GM19372 (cell line): ENCODE measurements at regions not wholly inside any gene's neighbourhood (a gene's known extent, or its start where the extent isn't known, plus 50 kb on each side); places are given as distances from the start of the nearest gene placed in this dataset.

ENCODE experiments used
- ATAC-seq: cut with Tn5 transposase; IDR thresholded peaks from one replicate; pipeline ENCODE4 v1.9.1; 2021; ENCODE audit warnings: mild to moderate bottlenecking, low read depth, moderate library complexity; ENCODE audit not compliant: unreplicated experiment

- ATAC-seq, result no peak
These were observed 106.2 kb upstream of the NAV3 start for GRCh38 chr12:77724367-77724957.

DNA sequence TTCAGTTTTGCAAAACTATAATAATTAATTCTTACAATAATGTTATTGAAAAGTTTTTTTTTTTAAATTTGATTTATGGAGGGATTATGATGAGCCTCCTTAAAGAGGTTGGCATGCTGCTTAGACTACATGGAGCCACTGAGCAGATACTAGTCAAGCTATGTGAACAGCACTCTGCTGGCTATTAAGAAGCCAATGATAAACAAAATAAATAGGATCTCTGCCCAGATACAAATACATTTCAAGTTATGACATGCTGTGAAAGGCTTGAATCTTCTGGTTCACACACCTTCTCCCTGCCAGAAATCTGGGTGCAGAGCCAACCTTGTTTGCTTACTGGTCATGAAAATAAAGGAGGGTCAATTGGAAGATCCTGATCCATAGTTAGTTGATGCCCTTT is 107.4 kb upstream of the NAV3 start:
- ATAC-seq, result no peak

GRCh38 chr12:77722536-77722935 is 108.2 kb upstream of the NAV3 start:
- ATAC-seq, result no peak

GRCh38 chr12:77720258-77720657 is 110.4 kb upstream of the NAV3 start:
- ATAC-seq, result no peak

GRCh38 chr12:77710209-77710608 is 120.5 kb upstream of the NAV3 start:
- no peak for ATAC-seq

DNA sequence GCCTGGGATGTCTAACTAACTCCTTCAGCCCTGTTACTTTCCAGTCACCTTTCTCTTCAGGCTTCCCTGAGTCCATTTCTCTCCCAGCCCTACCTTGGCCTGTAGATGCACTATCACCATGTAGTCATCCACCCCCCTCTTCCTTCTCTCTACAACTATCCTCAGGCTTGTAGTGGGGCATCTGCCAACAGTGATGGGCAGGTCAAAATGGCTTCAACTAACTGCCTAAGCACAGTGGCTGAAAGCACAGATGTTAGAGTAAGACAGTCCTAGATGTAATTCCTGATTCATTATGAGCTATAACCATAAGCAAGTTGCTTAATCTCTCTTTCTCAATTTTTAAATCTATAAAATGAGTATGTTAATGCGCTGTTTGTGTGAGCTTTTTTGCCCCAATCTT is 133.6 kb upstream of the NAV3 start:
- no peak for ATAC-seq

- ATAC-seq, result no peak
These were observed 134.5 kb upstream of the NAV3 start for GRCh38 chr12:77696183-77696582.

GRCh38 chr12:77689510-77690086 is 141.1 kb upstream of the NAV3 start:
- no peak for ATAC-seq

DNA sequence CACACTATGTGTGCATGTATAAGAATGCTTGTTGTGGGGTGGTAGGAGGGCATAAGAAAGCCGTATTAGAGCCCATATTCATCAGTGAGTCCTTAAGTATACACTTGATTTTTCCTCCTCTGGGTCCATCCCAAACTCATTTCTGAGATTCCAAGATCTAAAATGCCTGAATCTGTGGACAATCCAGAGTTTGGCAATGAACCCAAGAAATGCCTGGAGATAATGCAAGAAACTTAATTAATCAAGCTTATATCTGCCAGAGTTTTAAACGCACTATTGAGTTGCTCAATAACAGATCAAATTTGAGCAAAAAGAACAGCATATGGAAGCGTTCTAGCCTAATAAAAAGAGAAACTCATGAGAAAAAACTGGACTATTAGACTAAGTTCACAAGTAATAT is 143.4 kb upstream of the NAV3 start:
- no peak for ATAC-seq

GRCh38 chr12:77686760-77687159 is 143.9 kb upstream of the NAV3 start:
- no peak for ATAC-seq

DNA sequence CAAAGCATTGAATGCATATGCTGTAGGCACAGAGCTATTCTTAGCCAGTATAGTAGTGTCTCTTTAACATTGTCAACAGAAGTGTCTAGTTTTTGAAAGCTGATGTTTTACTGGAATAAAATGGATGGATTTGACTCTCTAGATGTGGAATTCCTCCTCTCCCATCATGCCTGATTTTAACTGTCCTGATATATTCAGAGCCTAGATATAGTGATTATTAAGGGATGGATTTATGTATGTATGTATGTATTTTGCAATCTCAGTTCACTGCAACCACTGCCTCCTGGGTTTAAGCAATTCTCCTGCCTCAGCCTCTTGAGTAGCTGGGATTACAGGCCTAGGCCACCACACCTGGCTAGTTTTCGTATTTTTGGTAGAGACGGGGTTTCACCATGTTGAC is 144.8 kb upstream of the NAV3 start:
- no peak for ATAC-seq

DNA sequence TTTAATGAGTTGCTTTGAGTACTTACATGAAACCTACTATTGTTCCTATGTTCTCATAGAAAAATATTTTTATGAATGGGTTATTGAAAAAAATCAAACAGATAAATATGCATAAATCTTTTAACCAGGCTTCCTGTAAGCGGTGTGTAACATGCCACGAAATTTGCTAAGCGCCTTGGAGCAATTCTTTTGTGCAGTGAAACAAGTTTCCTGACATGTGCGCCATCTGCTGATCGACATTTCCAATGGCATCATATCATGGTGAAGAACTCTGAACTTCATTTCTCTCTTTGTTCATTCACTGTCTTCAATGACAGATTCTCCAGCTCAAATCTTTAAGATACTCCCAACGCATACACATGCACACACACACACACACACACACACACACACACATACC is 145.6 kb upstream of the NAV3 start:
- ATAC-seq, result peak; percentile 89

DNA sequence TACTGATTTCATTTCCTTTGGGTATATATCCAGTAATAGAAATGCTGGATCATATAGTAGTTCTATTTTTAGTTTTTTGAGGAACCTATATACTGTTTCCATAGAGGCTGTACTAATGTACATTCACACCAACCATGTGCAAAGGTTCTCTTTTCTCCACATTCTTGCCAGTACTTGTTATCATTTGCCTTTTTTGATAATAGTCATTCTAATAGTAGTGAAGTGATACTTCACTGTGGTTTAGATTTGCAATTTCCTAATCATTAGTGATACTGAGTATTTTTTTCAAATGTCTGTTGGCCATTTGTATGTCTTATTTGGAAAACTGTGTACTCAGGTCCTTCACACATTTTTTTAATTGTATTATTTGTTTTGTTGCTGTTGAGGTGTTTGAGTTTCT is 148.2 kb upstream of the NAV3 start:
- ATAC-seq, result no peak

GRCh38 chr12:77681726-77682125 is 149.0 kb upstream of the NAV3 start:
- ATAC-seq, result no peak

DNA sequence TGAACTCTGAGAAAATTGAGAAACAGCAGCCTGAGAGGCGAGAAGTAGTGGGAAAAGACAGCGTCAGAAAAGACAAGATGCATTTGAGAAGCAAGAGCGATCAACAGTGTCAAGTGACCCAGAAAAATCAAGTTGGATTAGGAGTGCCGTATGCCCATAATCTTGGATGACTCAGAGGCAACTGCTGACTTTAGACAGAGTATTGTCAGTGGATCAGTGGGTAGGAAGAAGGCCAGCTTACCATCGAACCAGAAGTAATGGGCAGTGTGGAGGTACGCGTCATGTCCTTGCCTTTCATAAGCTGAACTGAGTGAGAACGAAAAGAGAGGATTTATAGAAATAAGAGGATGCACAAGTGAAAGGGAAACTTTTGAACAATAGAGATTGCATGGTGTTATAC is 151.0 kb upstream of the NAV3 start:
- ATAC-seq, result no peak

DNA sequence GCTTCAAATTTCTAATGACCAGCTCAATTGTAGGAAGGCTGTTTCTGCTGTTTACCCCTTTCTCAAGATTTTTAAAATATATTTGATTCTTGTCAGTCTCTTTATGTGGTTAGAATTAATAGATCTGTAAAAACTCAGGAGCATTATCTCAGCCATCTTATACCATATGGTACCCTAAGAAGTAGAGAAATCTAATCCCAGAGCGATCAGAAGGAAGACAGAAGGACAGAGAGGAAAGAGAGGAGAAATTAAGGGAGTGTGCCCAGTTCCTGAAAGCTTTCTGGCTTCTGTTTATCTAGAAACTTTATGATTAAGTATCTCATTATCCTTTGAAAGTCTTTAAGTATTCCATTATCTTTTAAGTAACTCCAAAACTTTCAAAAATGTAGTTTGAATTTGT is 152.1 kb upstream of the NAV3 start:
- no peak for ATAC-seq

DNA sequence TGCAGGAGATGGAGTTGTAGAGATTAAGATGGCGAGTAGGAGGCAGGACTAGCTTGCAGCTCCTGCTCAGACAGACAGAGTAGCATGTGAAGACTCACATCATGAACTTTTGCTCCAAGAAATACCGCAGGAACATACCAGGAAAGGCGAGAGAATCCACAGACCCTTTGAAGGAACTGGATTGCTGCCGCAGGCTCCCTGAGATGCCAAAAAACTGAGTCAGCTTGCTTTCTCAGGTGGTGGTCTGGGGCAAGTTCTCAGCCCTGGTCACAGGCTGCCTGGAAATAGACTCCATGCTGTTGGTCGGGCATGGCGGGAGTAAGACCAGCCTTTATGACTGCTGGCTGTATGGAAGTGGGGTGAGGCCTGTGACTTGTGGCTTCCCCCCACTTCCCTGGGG is 163.6 kb upstream of the NAV3 start:
- ATAC-seq, result no peak

DNA sequence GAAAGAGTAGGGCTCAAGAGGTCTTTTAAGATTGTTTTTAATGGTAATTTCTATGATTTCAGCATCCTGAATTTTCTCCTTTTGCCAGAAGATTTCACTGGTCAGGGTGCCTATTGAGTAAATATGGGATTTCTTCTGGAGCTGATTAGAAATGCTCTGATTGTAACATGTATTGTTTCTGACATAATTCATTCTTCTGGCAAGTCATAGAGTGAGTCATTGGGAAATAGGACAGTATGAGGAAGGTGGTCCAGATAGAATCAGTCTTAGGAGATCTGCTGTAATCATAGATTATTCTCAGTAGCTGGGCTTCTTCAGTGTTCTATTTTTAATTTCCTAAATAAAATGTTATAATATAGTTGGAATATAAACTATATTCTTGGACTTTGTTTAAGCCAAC is 182.0 kb upstream of the NAV3 start:
- no peak for ATAC-seq

GRCh38 chr12:77645966-77646598 is 184.6 kb upstream of the NAV3 start:
- ATAC-seq, result no peak

DNA sequence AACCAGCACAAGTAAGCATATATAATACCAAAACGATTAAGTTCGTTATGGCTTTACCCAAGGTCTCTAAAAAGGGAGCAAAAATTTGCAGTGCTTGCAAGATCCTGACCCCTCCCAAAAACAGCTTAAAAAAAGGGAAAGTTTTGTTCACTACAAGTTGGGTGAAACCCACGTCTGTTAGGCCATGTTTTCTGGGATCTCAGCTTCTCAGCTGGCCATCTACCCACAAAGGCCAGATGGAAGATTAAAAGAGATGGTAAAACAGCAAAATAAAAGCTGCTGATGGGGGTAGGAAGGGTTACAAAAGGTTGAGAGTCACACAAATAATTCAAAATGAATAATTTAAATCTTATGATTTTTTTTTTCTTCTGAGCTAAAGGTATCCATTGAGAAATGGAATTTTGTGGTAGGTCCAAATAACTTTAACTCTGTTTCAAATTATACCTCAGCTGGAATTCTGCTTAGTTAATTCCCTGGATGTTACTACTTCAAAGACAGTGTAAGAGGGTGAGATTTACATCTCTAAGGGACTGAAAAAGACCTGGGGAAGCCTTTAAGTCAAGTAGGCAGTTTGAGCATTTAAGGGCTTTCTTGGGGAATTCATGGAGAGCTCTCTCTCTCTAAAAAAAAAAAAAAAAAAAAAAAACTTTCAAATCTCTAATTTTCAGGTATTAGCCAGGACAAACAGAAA is 185.6 kb upstream of the NAV3 start:
- no peak for ATAC-seq

- no peak for ATAC-seq
These were observed 188.4 kb upstream of the NAV3 start for GRCh38 chr12:77642246-77642645.

DNA sequence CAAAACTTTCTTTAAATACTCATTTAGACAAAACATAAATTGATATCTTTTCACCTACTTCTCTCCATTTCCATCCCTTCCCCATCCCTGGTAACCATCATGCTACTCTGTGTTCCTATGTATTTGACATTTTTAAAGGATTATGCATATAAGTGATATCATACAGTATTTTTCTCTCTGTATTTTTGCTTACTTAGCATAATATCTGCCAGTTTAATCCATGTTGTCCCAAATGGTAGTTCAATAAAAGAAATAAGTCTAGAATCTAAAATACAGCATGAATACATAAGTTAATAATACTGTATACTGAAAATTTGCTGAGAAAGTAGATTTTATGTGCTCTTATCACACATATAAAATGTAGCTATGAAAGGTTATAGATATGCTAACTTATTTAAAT is 190.3 kb upstream of the NAV3 start:
- ATAC-seq, result no peak
